OCI-LY1 (cell line): ENCODE measurements at regions not wholly inside any gene's neighbourhood (a gene's known extent, or its start where the extent isn't known, plus 50 kb on each side); places are given as distances from the start of the nearest gene placed in this dataset.

Source experiments
- H2AFZ ChIP-seq: fragments of 200-600 bp; sonication (generic), shearing (Covaris generic); 2 replicates; pipeline ENCODE4 v1.6.0; 2014; ENCODE audit warnings: antibody characterized with exemption, mild to moderate bottlenecking, low read length
- H3F3A ChIP-seq: fragments of 200-600 bp; sonication (generic), shearing (Covaris generic); 2 replicates; pipeline ENCODE4 v1.6.0; 2014; ENCODE audit warnings: mild to moderate bottlenecking, antibody characterized with exemption, low read length, moderate library complexity; ENCODE audit not compliant: insufficient read depth
- H3K27ac ChIP-seq: fragments of 200-600 bp; sonication (generic); 2 replicates; pipeline ENCODE4 v1.5.1; 2014; ENCODE audit warnings: low read length, mixed run types, mild to moderate bottlenecking, low read depth; ENCODE audit not compliant: poor library complexity, severe bottlenecking
- H3K27me3 ChIP-seq: fragments of 200-600 bp; sonication (generic); 2 replicates; pipeline ENCODE4 v1.6.0; 2014; ENCODE audit warnings: antibody characterized with exemption, mild to moderate bottlenecking, low read length, moderate library complexity; ENCODE audit not compliant: insufficient read depth
- H3K36me3 ChIP-seq: fragments of 200-600 bp; sonication (generic); 2 replicates; pipeline ENCODE4 v1.6.1; 2014; ENCODE audit warnings: mild to moderate bottlenecking, antibody characterized with exemption, low read length, moderate library complexity, mixed read lengths; ENCODE audit not compliant: insufficient read depth
- H3K4me1 ChIP-seq: fragments of 200-600 bp; sonication (generic); 2 replicates; pipeline ENCODE4 v1.5.1; 2014; ENCODE audit warnings: mild to moderate bottlenecking, low read length, moderate library complexity; ENCODE audit not compliant: insufficient read depth, severe bottlenecking
- H3K4me2 ChIP-seq: fragments of 200-600 bp; sonication (generic), shearing (Covaris generic); 2 replicates; pipeline ENCODE4 v1.6.1; 2014; ENCODE audit warnings: low read length
- H3K4me3 ChIP-seq: fragments of 200-600 bp; sonication (generic); 2 replicates; pipeline ENCODE4 v1.5.1; 2014; ENCODE audit warnings: low read length, low read depth, mild to moderate bottlenecking, mixed read lengths; ENCODE audit not compliant: poor library complexity, severe bottlenecking
- H3K79me2 ChIP-seq: fragments of 200-600 bp; shearing (Covaris generic); 2 replicates; pipeline ENCODE4 v1.6.1; 2016; ENCODE audit warnings: mixed run types, low read length, mixed read lengths; ENCODE audit not compliant: insufficient read depth
- H3K9ac ChIP-seq: fragments of 200-600 bp; sonication (generic), shearing (Covaris generic); 2 replicates; pipeline ENCODE4 v1.6.1; 2014; ENCODE audit warnings: mild to moderate bottlenecking, low read length, mixed read lengths
- H3K9me2 ChIP-seq: fragments of 200-600 bp; sonication (generic), shearing (Covaris generic); 2 replicates; pipeline ENCODE4 v1.6.1; 2014; ENCODE audit warnings: low read depth, mild to moderate bottlenecking, low read length, mixed read lengths
- H3K9me3 ChIP-seq: fragments of 200-600 bp; shearing (Covaris generic); 2 replicates; pipeline ENCODE4 v1.6.1; 2014; ENCODE audit warnings: low read length, mixed read lengths
- H4K20me1 ChIP-seq: fragments of 200-600 bp; sonication (generic), shearing (Covaris generic); 2 replicates; pipeline ENCODE4 v1.6.0; 2016; ENCODE audit warnings: mild to moderate bottlenecking, low read length; ENCODE audit not compliant: insufficient read depth
- CTCF ChIP-seq: fragments of 200-600 bp; sonication (generic), shearing (Covaris generic); IDR thresholded peaks from 2 replicates; pipeline ENCODE4 v1.5.1; 2017; ENCODE audit warnings: mild to moderate bottlenecking, antibody characterized with exemption, low read length, moderate library complexity, mixed read lengths
- EZH2 ChIP-seq: fragments of 200-600 bp; sonication (generic), shearing (Covaris generic); IDR thresholded peaks from 2 replicates; pipeline ENCODE4 v1.8.0; 2017; ENCODE audit warnings: borderline replicate concordance, mixed run types, mild to moderate bottlenecking, antibody characterized with exemption, low read length, moderate library complexity, mixed read lengths

- H3K27ac ChIP-seq: no peak overlapping the region
These were observed 495.1 kb downstream of the CDH11 start for GRCh38 chr16:64626776-64627175.

DNA sequence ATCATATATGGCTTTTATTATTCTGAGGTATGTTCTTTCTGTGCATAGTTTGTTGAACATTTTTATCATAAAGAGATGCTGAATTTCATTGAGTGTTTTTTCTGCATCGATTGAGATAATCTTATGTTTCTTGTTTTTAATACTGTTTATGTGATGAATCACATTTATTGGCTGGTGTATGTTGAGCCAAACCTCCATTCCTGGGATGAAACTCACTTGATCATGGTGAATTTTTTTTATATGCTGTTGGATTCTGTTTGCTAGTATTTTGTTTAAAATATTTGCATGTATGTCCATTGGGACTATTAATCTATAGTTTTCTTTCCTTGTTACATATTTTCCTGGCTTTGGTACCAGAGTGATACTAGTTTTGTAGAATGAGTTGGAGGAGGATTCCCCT lies 500.2 kb downstream of the CDH11 start:
- Histone ChIP-seq H3K36me3 (no peaks in the 10 kb centered on the region), H3K9me2 (no peaks in the 10 kb centered on the region), H2AFZ (no peak overlapping the region), H3F3A (no peaks in the 10 kb centered on the region), H3K9ac (no peak overlapping the region), H3K4me1 (no peaks in the 10 kb centered on the region), H3K79me2 (no peaks in the 10 kb centered on the region), H3K27ac (no peak overlapping the region), H3K27me3 (no peaks in the 10 kb centered on the region), H3K4me3 (no peak overlapping the region), H4K20me1 (no peaks in the 10 kb centered on the region), H3K4me2 (no peak overlapping the region), H3K9me3 (no peaks in the 10 kb centered on the region)
- TF ChIP-seq EZH2: no peak
- no peak for TF ChIP-seq CTCF

More at GRCh38 chr16:64626776-64627175, 495.1 kb downstream of the CDH11 start:
- Histone ChIP-seq H3K4me2 (no peak overlapping the region), H3K79me2 (no peaks in the 10 kb centered on the region), H3K27me3 (no peaks in the 10 kb centered on the region), H3K9ac (no peak overlapping the region), H3K36me3 (no peaks in the 10 kb centered on the region), H4K20me1 (no peaks in the 10 kb centered on the region), H3K9me2 (no peaks in the 10 kb centered on the region), H3K4me1 (peaks cover 6% of the 10 kb centered on the region), H3F3A (no peaks in the 10 kb centered on the region), H2AFZ (no peak overlapping the region), H3K4me3 (no peak overlapping the region), H3K9me3 (no peaks in the 10 kb centered on the region)
- TF ChIP-seq CTCF (no peak), EZH2 (no peak)

- Histone ChIP-seq H3K9me2 (no peaks in the 10 kb centered on the region), H3K36me3 (no peaks in the 10 kb centered on the region), H4K20me1 (no peaks in the 10 kb centered on the region), H3K27me3 (no peaks in the 10 kb centered on the region), H3K27ac (no peak overlapping the region), H3K4me3 (no peak overlapping the region), H3K4me2 (no peak overlapping the region), H3K79me2 (no peaks in the 10 kb centered on the region), H3K4me1 (peaks cover 11% of the 10 kb centered on the region), H3K9ac (no peak overlapping the region), H2AFZ (no peak overlapping the region), H3F3A (no peaks in the 10 kb centered on the region), H3K9me3 (no peaks in the 10 kb centered on the region)
- TF ChIP-seq CTCF: no peak
- TF ChIP-seq EZH2: no peak
These were observed 503.9 kb downstream of the CDH11 start for GRCh38 chr16:64617836-64618476.
